Type B pancreatic cell (in vitro differentiated cells): ENCODE measurements at regions not wholly inside any gene's neighbourhood (a gene's known extent, or its start where the extent isn't known, plus 50 kb on each side); places are given as distances from the start of the nearest gene placed in this dataset.
"Not testable (repeated sequence)": the region's sequence is repeated elsewhere in the genome, so short reads cannot be mapped to it uniquely, and the experiment has no call there.

Source experiments
- DNase-seq: peaks from one replicate; pipeline ENCODE4 v3.0.0; 2021; ENCODE audit warnings: mixed read lengths; ENCODE audit not compliant: unreplicated experiment; ENCODE audit errors: extremely low spot score
- H3K27ac Mint-ChIP-seq: 2 replicates; pipeline ENCODE4 v1.8.0; 2021; ENCODE audit warnings: mild to moderate bottlenecking, mixed read lengths
- H3K27me3 Mint-ChIP-seq: 2 replicates; pipeline ENCODE4 v1.8.0; 2021; ENCODE audit warnings: mixed read lengths
- H3K36me3 Mint-ChIP-seq: 2 replicates; pipeline ENCODE4 v1.8.0; 2021; ENCODE audit warnings: mixed read lengths
- H3K4me1 Mint-ChIP-seq: one replicate; pipeline ENCODE4 v1.8.0; 2021; ENCODE audit warnings: mixed read lengths; ENCODE audit not compliant: unreplicated experiment
- H3K4me3 Mint-ChIP-seq: 2 replicates; pipeline ENCODE4 v1.8.0; 2021; ENCODE audit warnings: mild to moderate bottlenecking, mixed read lengths
- H3K9me3 Mint-ChIP-seq: 2 replicates; pipeline ENCODE4 v1.8.0; 2021; ENCODE audit warnings: mixed read lengths
- CTCF ChIP-seq: fragments of 200-600 bp; sonication (generic); conservative IDR thresholded peaks from 2 replicates; pipeline ENCODE4 v1.5.0; 2021; ENCODE audit warnings: antibody characterized with exemption, mild to moderate bottlenecking

GRCh38 chr11:60592601-60593000 lies 77.4 kb downstream of the MS4A13 start:
- Mint-ChIP-seq H3K36me3 (no peaks in the 10 kb centered on the region), H3K27me3 (no peaks in the 10 kb centered on the region), H3K4me1 (no peaks in the 10 kb centered on the region), H3K27ac (no peak overlapping the region), H3K4me3 (no peak overlapping the region), H3K9me3 (no peaks in the 10 kb centered on the region)
- no peak for DNase-seq
- no peak for TF ChIP-seq CTCF

DNA sequence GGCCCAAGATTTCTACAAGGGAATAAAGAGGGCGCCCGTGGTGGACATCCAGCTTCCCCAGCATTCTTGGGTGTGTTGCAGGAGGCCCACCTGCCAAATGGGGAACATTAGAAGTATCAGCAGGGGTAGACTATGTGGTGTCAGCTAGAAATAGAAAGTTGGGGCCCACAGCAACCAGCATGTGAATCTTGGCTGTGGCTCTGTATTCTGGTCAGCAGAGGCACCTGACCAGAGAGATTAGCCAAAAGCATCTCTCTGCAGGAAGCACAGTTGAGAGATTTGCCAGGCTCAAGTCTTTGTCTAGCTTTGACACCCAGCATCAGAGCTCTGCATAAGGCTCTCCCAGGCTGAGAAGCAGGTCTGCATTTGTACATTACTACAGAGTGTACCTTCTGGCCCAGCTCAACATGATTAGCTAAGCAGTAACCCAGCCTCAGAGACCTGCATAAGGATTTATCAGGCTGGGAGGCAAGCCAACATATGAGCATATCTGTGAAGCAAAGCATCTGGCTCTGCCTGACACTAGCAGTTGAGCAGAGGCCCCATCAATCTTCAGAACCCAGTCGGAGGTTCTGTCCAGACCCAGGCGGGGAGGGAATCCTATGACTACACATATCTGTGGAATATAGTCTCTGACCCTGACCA lies 79.9 kb downstream of the MS4A13 start:
- H3K27ac Mint-ChIP-seq, result no peak overlapping the region
- no peaks in the 10 kb centered on the region for H3K27me3 Mint-ChIP-seq
- H3K4me3 Mint-ChIP-seq, result no peak overlapping the region

DNA sequence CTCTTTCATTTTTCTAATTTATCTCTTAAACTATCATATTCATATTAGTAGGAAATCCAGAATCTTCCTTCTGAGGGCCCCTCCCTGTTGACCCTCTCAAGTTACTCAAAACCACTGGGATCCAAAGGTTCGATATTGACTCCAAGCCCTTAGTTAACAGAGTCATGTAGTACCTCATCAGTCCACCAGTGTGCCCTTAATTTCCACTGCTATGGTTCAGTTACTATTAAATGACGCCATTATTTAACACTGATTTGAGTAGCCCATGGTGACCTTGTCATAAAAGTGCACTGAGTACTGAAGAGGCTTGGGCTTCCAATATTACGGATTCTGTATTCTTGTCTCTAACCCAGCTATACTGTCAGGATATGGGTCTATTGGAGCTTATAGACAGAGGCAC lies 91.9 kb upstream of the MS4A8 start:
- DNase-seq, result no peak
- H3K27me3 Mint-ChIP-seq, result peaks cover 9% of the 10 kb centered on the region
- H3K27ac Mint-ChIP-seq, result no peak overlapping the region
- H3K9me3 Mint-ChIP-seq, result no peaks in the 10 kb centered on the region
- no peaks in the 10 kb centered on the region for H3K4me1 Mint-ChIP-seq
- peak; percentile 55 for TF ChIP-seq CTCF
- H3K4me3 Mint-ChIP-seq, result no peak overlapping the region
- H3K36me3 Mint-ChIP-seq, result no peaks in the 10 kb centered on the region

More for the DNA sequence above, 79.9 kb downstream of the MS4A13 start:
- no peak for TF ChIP-seq CTCF
- DNase-seq, result no peak
- no peaks in the 10 kb centered on the region for H3K9me3 Mint-ChIP-seq
- no peaks in the 10 kb centered on the region for H3K36me3 Mint-ChIP-seq
- H3K4me1 Mint-ChIP-seq, result no peaks in the 10 kb centered on the region

GRCh38 chr11:60609632-60610031 lies 89.8 kb upstream of the MS4A8 start:
- H3K27me3 Mint-ChIP-seq, result peaks cover 9% of the 10 kb centered on the region
- H3K36me3 Mint-ChIP-seq, result no peaks in the 10 kb centered on the region
- no peak overlapping the region for H3K27ac Mint-ChIP-seq
- no peak overlapping the region for H3K4me3 Mint-ChIP-seq
- no peaks in the 10 kb centered on the region for H3K9me3 Mint-ChIP-seq
- DNase-seq, result no peak
- no peak for TF ChIP-seq CTCF
- H3K4me1 Mint-ChIP-seq, result no peaks in the 10 kb centered on the region

- Mint-ChIP-seq H3K36me3 (no peaks in the 10 kb centered on the region), H3K9me3 (no peaks in the 10 kb centered on the region), H3K27me3 (peaks cover 12% of the 10 kb centered on the region), H3K4me3 (no peak overlapping the region), H3K27ac (no peak overlapping the region), H3K4me1 (no peaks in the 10 kb centered on the region)
- no peak for DNase-seq
- no peak for TF ChIP-seq CTCF
Observed at GRCh38 chr11:60610702-60611101, 88.7 kb upstream of the MS4A8 start.

- H3K4me3 Mint-ChIP-seq, result no peak overlapping the region
- no peak for TF ChIP-seq CTCF
- H3K27ac Mint-ChIP-seq, result no peak overlapping the region
- no peaks in the 10 kb centered on the region for H3K36me3 Mint-ChIP-seq
- no peaks in the 10 kb centered on the region for H3K4me1 Mint-ChIP-seq
- peaks cover 12% of the 10 kb centered on the region for H3K27me3 Mint-ChIP-seq
- no peaks in the 10 kb centered on the region for H3K9me3 Mint-ChIP-seq
- no peak for DNase-seq
Observed at GRCh38 chr11:60615497-60615896, 83.9 kb upstream of the MS4A8 start.

DNA sequence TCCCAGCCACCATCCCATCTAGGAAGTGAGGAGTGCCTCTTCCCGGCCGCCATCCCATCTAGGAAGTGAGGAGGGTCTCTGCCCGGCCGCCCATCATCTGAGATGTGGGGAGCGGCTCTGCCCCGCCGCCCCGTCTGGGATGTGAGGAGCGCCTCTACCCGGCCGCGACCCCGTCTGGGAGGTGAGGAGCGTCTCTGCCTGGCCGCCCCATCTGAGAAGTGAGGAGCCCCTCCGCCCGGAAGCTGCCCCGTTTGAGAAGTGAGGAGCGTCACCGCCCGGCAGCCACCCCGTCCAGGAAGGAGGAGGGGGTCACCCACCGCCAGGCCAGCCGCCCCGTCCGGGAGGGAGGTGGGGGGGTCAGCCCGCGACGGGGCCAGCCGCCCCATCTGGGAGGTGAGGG lies 77.5 kb upstream of the MS4A8 start:
- not testable (repeated sequence) for H3K27me3 Mint-ChIP-seq, H3K27ac Mint-ChIP-seq, H3K36me3 Mint-ChIP-seq, DNase-seq, H3K4me1 Mint-ChIP-seq, H3K4me3 Mint-ChIP-seq, H3K9me3 Mint-ChIP-seq

DNA sequence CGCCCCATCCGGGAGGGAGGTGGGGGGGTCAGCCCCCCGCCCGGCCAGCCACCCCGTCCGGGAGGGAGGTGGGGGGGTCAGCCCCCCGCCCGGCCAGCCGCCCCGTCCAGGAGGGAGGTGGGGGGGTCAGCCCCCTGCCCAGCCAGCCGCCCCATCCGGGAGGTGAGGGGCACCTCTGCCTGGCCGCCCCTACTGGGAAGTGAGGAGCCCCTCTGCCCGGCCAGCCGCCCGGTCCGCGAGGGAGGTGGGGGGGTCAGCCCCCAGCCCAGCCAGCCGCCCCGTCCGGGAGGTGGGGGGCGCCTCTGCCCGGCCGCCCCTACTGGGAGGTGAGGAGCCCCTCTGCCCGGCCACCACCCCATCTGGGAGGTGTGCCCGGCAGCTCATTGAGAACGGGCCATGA lies 76.6 kb upstream of the MS4A8 start:
- not testable (repeated sequence) for DNase-seq, H3K27ac Mint-ChIP-seq, H3K9me3 Mint-ChIP-seq, H3K36me3 Mint-ChIP-seq, H3K4me1 Mint-ChIP-seq, H3K27me3 Mint-ChIP-seq, H3K4me3 Mint-ChIP-seq
